ENCODE measurements at regions not wholly inside any gene's neighbourhood (a gene's known extent, or its start where the extent isn't known, plus 50 kb on each side); places are given as distances from the start of the nearest gene placed in this dataset.

DNA sequence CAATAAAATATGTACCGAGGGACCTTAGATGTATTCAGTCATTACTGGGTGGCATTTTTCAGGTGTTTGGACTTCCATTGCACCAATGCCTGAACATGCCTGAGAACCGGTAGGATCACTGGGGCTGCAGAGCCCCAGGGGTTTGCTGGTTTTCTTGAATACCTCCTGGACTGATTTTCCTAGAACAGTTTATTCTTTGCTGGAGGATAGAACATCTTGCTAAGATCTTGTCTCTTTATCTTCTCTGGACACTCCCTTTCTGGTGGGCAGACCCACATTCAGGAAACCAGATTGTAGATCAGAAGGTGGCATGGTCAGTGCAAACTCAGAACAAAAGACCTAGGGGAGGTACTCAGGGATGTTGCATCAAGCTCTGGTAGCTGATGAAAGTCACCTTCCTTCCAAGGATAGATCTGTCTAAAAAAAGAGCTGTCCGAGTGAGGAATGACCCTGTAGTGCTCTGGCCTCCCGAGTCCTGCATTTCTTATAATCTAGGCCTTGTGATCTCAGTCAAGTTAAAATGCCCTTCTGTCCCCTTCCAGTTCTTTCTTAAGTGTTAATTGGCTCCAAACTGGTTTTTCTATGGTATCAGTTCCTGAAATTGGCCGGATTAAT, 84.8 kb downstream of the CLDN34 start:
- peaks cover 4 to 19% (median 12%) of the 10 kb centered on the region in 5 donors for H3K4me1 ChIP-seq (ENCODE audit: control insufficient read depth in 5 of 5, insufficient read depth in 5 of 5, low read length in 5 of 5)
- no peak overlapping the region for H3K4me3 ChIP-seq
- TF ChIP-seq CTCF (IDR thresholded peaks at IDR 0.05; ENCODE audit: control extremely low read depth, extremely low read depth), result no peak
- DNase-seq, result no peak
- peaks cover 0 to 15% (median 9%) of the 10 kb centered on the region in 3 donors for H3K27me3 ChIP-seq (ENCODE audit: control insufficient read depth in 3 of 3, insufficient read depth in 3 of 3, low read length in 2 of 3)
- H3K36me3 ChIP-seq (ENCODE audit: control insufficient read depth in 4 of 4, insufficient read depth in 4 of 4, low read length in 4 of 4), result no peaks in the 10 kb centered on the region
- WGBS, 2 donors, result 61 to 82% methylated on average over 5 of the region's 5 CpGs
- peak overlapping the region in 1 of 2 donors; percentile 45 for H3K27ac ChIP-seq (ENCODE audit: low read depth in 1 of 2, low read length in 1 of 2)
- peaks cover 0 to 14% (median 0%) of the 10 kb centered on the region in 4 donors for H3K9me3 ChIP-seq (ENCODE audit: control insufficient read depth in 4 of 4, insufficient read depth in 3 of 4, low read length in 3 of 4)
- H3K9ac ChIP-seq (ENCODE audit: insufficient read depth in 1 of 2, low read length in 2 of 2), result no peak overlapping the region
- no peak for ATAC-seq (ENCODE audit: insufficient read depth, low FRiP score)

GRCh38 chrX:10052906-10053625, 85.9 kb downstream of the CLDN34 start:
- Histone ChIP-seq H3K27ac (ENCODE audit: low read depth in 1 of 2, low read length in 1 of 2) (peak overlapping the region; percentile 41 to 45), H3K4me1 (ENCODE audit: control insufficient read depth in 5 of 5, insufficient read depth in 5 of 5, low read length in 5 of 5) (peaks cover 4 to 17% (median 12%) of the 10 kb centered on the region in 5 donors), H3K9me3 (ENCODE audit: control insufficient read depth in 4 of 4, insufficient read depth in 3 of 4, low read length in 3 of 4) (peaks cover 0 to 14% (median 0%) of the 10 kb centered on the region in 4 donors), H3K27me3 (ENCODE audit: control insufficient read depth in 3 of 3, insufficient read depth in 3 of 3, low read length in 2 of 3) (peaks cover 0 to 15% (median 9%) of the 10 kb centered on the region in 3 donors), H3K4me3 (no peak overlapping the region), H3K36me3 (ENCODE audit: control insufficient read depth in 4 of 4, insufficient read depth in 4 of 4, low read length in 4 of 4) (no peaks in the 10 kb centered on the region), H3K9ac (ENCODE audit: insufficient read depth in 1 of 2, low read length in 2 of 2) (no peak overlapping the region)
- TF ChIP-seq CTCF (IDR thresholded peaks at IDR 0.05; ENCODE audit: control extremely low read depth, extremely low read depth), result no peak
- ATAC-seq (ENCODE audit: insufficient read depth, low FRiP score) (no peak), DNase-seq (no peak)
- 70 to 86% methylated on average over 5 of the region's 5 CpGs for WGBS, 2 donors

GRCh38 chrX:10054396-10054795, 87.2 kb downstream of the CLDN34 start:
- Histone ChIP-seq H3K27me3 (ENCODE audit: control insufficient read depth in 3 of 3, insufficient read depth in 3 of 3, low read length in 2 of 3) (peaks cover 0 to 14% (median 7%) of the 10 kb centered on the region in 3 donors), H3K9me3 (ENCODE audit: control insufficient read depth in 4 of 4, insufficient read depth in 3 of 4, low read length in 3 of 4) (peaks cover 0 to 14% (median 0%) of the 10 kb centered on the region in 4 donors), H3K4me3 (no peak overlapping the region), H3K4me1 (ENCODE audit: control insufficient read depth in 5 of 5, insufficient read depth in 5 of 5, low read length in 5 of 5) (peaks cover 0 to 15% (median 4%) of the 10 kb centered on the region in 5 donors), H3K36me3 (ENCODE audit: control insufficient read depth in 4 of 4, insufficient read depth in 4 of 4, low read length in 4 of 4) (no peaks in the 10 kb centered on the region), H3K27ac (ENCODE audit: low read depth in 1 of 2, low read length in 1 of 2) (peak overlapping the region in 1 of 2 donors; percentile 15), H3K9ac (ENCODE audit: insufficient read depth in 1 of 2, low read length in 2 of 2) (no peak overlapping the region)
- ATAC-seq (ENCODE audit: insufficient read depth, low FRiP score) (no peak), DNase-seq (no peak)
- WGBS, 2 donors, result 50 to 69% methylated on average over 8 of the region's 8 CpGs
- TF ChIP-seq CTCF (IDR thresholded peaks at IDR 0.05; ENCODE audit: control extremely low read depth, extremely low read depth), result no peak

Measured in lung (tissue), 11 donors.